PFSK-1 (cell line): ENCODE measurements at regions not wholly inside any gene's neighbourhood (a gene's known extent, or its start where the extent isn't known, plus 50 kb on each side); places are given as distances from the start of the nearest gene placed in this dataset.

Experiments used
- FOXP2 ChIP-seq: optimal IDR thresholded peaks from 2 replicates; pipeline ENCODE3; 2011; ENCODE audit warnings: borderline replicate concordance, control low read depth, inconsistent platforms; ENCODE audit not compliant: insufficient read depth; ENCODE audit errors: extremely low read length, extremely low read depth
- POLR2AphosphoS5 ChIP-seq: IDR thresholded peaks from 2 replicates; pipeline ENCODE4 v1.6.1; 2012; ENCODE audit warnings: low read depth, mild to moderate bottlenecking, control low read depth, low read length, moderate library complexity
- SIN3A ChIP-seq: IDR thresholded peaks from 2 replicates; pipeline ENCODE4 v1.6.1; 2012; ENCODE audit warnings: mild to moderate bottlenecking, low read length, moderate library complexity, borderline replicate concordance; ENCODE audit not compliant: insufficient read depth
- TAF1 ChIP-seq: IDR thresholded peaks from 2 replicates; pipeline ENCODE4 v1.6.1; 2012; ENCODE audit warnings: low read length, control low read depth, borderline replicate concordance; ENCODE audit not compliant: insufficient read depth
- TF ChIP-seq, protein P1 (sequence below), 2 experiments: IDR thresholded peaks; 2 replicates each; pipeline versions ENCODE4 v1.6.1 to v1.8.0; 2011 to 2012; ENCODE audit warnings: low read depth in 2 of 2, low read length in 2 of 2, control low read depth in 1 of 2, inconsistent platforms in 1 of 2, mild to moderate bottlenecking in 1 of 2, moderate library complexity in 1 of 2; ENCODE audit not compliant: insufficient read depth in 1 of 2

DNA sequence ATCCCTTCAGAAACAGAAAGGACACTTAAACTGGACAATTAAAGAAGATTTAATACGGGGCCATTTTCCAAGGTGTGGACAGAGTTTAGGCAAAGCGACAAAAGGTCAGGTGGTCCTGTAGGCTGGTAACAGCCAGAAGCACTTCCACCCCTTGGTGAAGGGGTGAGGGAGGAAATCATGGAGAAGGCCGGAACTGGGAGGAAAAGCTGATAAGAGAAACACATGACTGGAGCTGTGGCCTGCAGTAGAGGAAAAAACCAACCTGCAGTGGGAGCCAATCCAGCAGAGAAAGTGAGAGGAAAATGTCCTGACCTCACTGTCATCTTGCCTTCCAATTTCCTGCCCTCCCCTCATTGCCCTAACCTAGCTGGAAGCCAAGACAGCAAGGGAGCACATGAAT is 249.8 kb downstream of the LMO4 start:
- TF ChIP-seq POLR2AphosphoS5 (no peak), SIN3A (no peak), FOXP2 (no peak), TAF1 (no peak)
- TF ChIP-seq, protein P1, sequence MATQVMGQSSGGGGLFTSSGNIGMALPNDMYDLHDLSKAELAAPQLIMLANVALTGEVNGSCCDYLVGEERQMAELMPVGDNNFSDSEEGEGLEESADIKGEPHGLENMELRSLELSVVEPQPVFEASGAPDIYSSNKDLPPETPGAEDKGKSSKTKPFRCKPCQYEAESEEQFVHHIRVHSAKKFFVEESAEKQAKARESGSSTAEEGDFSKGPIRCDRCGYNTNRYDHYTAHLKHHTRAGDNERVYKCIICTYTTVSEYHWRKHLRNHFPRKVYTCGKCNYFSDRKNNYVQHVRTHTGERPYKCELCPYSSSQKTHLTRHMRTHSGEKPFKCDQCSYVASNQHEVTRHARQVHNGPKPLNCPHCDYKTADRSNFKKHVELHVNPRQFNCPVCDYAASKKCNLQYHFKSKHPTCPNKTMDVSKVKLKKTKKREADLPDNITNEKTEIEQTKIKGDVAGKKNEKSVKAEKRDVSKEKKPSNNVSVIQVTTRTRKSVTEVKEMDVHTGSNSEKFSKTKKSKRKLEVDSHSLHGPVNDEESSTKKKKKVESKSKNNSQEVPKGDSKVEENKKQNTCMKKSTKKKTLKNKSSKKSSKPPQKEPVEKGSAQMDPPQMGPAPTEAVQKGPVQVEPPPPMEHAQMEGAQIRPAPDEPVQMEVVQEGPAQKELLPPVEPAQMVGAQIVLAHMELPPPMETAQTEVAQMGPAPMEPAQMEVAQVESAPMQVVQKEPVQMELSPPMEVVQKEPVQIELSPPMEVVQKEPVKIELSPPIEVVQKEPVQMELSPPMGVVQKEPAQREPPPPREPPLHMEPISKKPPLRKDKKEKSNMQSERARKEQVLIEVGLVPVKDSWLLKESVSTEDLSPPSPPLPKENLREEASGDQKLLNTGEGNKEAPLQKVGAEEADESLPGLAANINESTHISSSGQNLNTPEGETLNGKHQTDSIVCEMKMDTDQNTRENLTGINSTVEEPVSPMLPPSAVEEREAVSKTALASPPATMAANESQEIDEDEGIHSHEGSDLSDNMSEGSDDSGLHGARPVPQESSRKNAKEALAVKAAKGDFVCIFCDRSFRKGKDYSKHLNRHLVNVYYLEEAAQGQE (IDR thresholded peaks at IDR 0.05; ENCODE audit: insufficient read depth in 1 of 2, low read depth in 2 of 2, low read length in 2 of 2) = no peak

DNA sequence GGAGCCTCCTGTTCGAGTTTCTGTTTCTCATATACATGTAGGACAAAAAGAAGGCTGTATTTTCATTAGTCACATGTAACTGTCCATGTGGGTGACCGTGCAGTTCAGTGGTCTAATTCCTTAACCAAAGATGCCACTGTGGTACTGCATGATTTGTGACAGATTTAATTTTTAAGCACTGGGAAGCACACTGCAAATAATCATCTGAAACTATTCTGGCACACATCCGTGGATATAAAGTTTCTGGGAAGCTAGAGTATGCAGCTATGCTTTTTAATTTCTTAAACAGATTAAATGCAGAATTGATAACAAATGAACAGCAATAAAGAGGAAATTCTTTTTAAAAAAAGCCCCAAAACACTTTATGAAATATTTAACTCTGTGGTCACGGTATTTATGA is 254.8 kb downstream of the LMO4 start:
- TF ChIP-seq SIN3A (no peak), TAF1 (no peak)

DNA sequence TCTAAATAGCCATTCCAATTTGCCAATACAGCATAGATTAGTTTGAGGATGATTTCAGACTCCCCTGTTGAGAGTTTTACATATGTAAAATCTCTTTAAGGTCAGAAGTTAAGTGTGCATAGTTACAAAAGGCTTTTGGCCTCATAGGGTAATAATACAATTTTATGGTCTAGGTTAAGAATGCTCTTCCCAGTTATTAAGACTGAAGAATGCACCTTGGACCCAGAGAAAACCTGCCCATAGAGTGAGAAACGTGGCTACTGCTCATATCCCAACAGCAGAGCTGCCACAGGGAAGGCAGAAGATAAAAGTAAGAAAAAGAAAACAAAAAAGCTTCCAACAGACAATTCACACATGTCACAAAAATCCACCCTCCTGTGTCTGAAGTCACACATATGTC is 255.9 kb downstream of the LMO4 start:
- TF ChIP-seq SIN3A (no peak), FOXP2 (no peak), POLR2AphosphoS5 (no peak), TAF1 (no peak)
- TF ChIP-seq, protein P1 (IDR thresholded peaks at IDR 0.05; ENCODE audit: insufficient read depth in 1 of 2, low read depth in 2 of 2, low read length in 2 of 2) = no peak

DNA sequence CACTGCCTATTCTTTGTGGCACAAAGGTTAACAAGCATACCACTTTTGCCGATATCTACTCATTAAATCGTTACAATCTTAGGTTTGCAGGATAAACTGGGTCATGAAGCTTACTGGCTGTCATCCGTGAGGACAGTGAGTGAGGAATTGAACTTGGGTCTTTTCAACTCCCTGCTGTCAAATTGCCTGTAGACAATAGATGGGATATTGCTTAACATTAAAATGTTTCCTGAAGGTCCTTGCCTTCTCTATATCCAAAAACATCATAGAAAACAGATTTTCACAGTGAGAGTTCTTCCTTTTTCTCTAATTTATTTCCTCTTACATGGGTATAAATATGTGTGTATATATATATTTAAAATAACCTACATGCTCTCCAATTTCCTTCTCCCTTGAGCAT is 257.8 kb downstream of the LMO4 start:
- TF ChIP-seq POLR2AphosphoS5 (no peak), SIN3A (no peak), TAF1 (no peak)

DNA sequence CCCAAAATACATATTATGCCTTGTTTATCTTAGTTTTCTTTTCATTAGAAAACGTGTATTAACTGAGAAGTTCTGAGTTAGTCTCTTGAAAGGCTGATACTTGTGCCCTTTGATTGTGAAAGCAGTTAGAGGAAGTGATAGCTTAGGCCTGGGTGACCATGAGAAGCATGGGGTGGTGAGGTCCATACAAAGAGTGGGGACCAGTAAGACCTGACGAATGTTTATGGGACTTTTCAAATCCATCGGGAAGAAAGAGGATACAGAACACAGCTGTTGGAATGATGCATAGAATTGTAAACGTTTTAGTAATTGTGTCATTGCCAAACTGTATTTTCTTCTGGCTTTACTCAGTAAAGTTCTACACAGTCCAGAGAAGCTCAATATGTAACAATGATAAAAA is 259.8 kb downstream of the LMO4 start:
- TF ChIP-seq FOXP2 = no peak
- TF ChIP-seq POLR2AphosphoS5 = no peak
- no peak for TF ChIP-seq SIN3A
- TF ChIP-seq TAF1 = no peak
- TF ChIP-seq, protein P1 (IDR thresholded peaks at IDR 0.05; ENCODE audit: insufficient read depth in 1 of 2, low read depth in 2 of 2, low read length in 2 of 2) = no peak

DNA sequence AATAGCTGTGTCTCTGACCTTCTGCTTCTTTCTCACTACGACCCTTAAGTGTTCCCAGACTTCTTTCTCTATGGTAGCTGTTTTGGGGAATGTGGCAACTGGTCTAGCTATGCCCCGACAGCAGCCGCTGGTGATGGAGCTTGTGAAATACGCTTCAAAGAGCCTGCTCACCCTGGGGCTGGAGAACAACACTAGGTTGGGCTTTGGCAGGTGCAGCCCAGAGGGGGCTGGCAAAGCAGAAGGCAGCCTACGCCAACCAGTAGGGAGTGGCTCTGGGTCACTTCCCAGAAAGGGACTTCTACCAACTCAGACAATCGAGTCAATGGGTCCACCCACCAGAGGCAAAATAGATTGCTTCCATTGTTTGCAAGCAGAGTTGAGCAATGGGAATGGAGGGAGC is 262.8 kb downstream of the LMO4 start:
- TF ChIP-seq SIN3A (no peak), FOXP2 (no peak), POLR2AphosphoS5 (no peak), TAF1 (no peak)
- TF ChIP-seq, protein P1 (IDR thresholded peaks at IDR 0.05; ENCODE audit: insufficient read depth in 1 of 2, low read depth in 2 of 2, low read length in 2 of 2) = no peak
